ENCODE measurements at regions not wholly inside any gene's neighbourhood (a gene's known extent, or its start where the extent isn't known, plus 50 kb on each side); places are given as distances from the start of the nearest gene placed in this dataset.

- H3K27me3 Mint-ChIP-seq (ENCODE audit: unreplicated experiment): peaks cover 5% of the 10 kb centered on the region
These were observed 1169.5 kb upstream of the PABPC4L start for GRCh38 chr4:135371137-135371536.

GRCh38 chr4:135368831-135369230 is 1167.2 kb upstream of the PABPC4L start:
- Mint-ChIP-seq H3K36me3 (ENCODE audit: low read depth, unreplicated experiment) (no peaks in the 10 kb centered on the region), H3K4me1 (ENCODE audit: unreplicated experiment) (no peaks in the 10 kb centered on the region), H3K27ac (ENCODE audit: unreplicated experiment) (no peak overlapping the region), H3K9me3 (ENCODE audit: unreplicated experiment) (no peaks in the 10 kb centered on the region), H3K4me3 (ENCODE audit: unreplicated experiment) (no peak overlapping the region), H3K27me3 (ENCODE audit: unreplicated experiment) (peaks cover 5% of the 10 kb centered on the region)
- TF ChIP-seq, protein P1, sequence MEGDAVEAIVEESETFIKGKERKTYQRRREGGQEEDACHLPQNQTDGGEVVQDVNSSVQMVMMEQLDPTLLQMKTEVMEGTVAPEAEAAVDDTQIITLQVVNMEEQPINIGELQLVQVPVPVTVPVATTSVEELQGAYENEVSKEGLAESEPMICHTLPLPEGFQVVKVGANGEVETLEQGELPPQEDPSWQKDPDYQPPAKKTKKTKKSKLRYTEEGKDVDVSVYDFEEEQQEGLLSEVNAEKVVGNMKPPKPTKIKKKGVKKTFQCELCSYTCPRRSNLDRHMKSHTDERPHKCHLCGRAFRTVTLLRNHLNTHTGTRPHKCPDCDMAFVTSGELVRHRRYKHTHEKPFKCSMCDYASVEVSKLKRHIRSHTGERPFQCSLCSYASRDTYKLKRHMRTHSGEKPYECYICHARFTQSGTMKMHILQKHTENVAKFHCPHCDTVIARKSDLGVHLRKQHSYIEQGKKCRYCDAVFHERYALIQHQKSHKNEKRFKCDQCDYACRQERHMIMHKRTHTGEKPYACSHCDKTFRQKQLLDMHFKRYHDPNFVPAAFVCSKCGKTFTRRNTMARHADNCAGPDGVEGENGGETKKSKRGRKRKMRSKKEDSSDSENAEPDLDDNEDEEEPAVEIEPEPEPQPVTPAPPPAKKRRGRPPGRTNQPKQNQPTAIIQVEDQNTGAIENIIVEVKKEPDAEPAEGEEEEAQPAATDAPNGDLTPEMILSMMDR (IDR thresholded peaks at IDR 0.05; ENCODE audit: unreplicated experiment): no peak
- DNase-seq (ENCODE audit: low spot score): no peak

More at GRCh38 chr4:135371137-135371536, 1169.5 kb upstream of the PABPC4L start:
- H3K9me3 Mint-ChIP-seq (ENCODE audit: unreplicated experiment): no peaks in the 10 kb centered on the region
- TF ChIP-seq, protein P1 (IDR thresholded peaks at IDR 0.05; ENCODE audit: unreplicated experiment): peak; percentile 25
- H3K4me1 Mint-ChIP-seq (ENCODE audit: unreplicated experiment): no peaks in the 10 kb centered on the region
- H3K27ac Mint-ChIP-seq (ENCODE audit: unreplicated experiment): no peak overlapping the region
- no peaks in the 10 kb centered on the region for H3K36me3 Mint-ChIP-seq (ENCODE audit: low read depth, unreplicated experiment)
- H3K4me3 Mint-ChIP-seq (ENCODE audit: unreplicated experiment): no peak overlapping the region
- DNase-seq (ENCODE audit: low spot score): peak; percentile 10

DNA sequence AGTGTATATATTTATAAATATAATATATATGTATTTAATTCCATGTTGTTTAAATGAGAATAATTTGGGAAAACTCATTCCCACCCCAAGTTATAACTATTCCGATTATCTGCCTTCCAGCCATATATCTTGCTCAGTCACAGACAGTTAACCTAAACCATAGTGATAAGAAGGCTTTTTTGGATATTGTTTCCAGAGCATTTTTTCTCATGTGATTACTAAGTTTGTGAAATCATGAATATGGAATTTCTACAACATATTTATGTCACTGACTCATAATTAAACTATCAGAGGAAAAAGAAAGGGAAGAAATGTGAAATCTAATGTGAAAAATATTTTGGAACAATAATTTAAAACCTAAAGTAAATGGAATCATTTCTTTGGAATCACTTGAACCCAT is 1163.5 kb upstream of the PABPC4L start:
- no peak for DNase-seq (ENCODE audit: low spot score)
- Mint-ChIP-seq H3K27ac (ENCODE audit: unreplicated experiment) (no peak overlapping the region), H3K36me3 (ENCODE audit: low read depth, unreplicated experiment) (no peaks in the 10 kb centered on the region), H3K4me1 (ENCODE audit: unreplicated experiment) (no peaks in the 10 kb centered on the region), H3K4me3 (ENCODE audit: unreplicated experiment) (no peak overlapping the region), H3K27me3 (ENCODE audit: unreplicated experiment) (no peaks in the 10 kb centered on the region), H3K9me3 (ENCODE audit: unreplicated experiment) (no peaks in the 10 kb centered on the region)
- TF ChIP-seq, protein P1 (IDR thresholded peaks at IDR 0.05; ENCODE audit: unreplicated experiment): no peak

GRCh38 chr4:135359128-135359527 is 1157.5 kb upstream of the PABPC4L start:
- Mint-ChIP-seq H3K36me3 (ENCODE audit: low read depth, unreplicated experiment) (no peaks in the 10 kb centered on the region), H3K27me3 (ENCODE audit: unreplicated experiment) (no peaks in the 10 kb centered on the region), H3K4me1 (ENCODE audit: unreplicated experiment) (no peaks in the 10 kb centered on the region), H3K27ac (ENCODE audit: unreplicated experiment) (no peak overlapping the region), H3K4me3 (ENCODE audit: unreplicated experiment) (no peak overlapping the region), H3K9me3 (ENCODE audit: unreplicated experiment) (no peaks in the 10 kb centered on the region)
- TF ChIP-seq, protein P1 (IDR thresholded peaks at IDR 0.05; ENCODE audit: unreplicated experiment): no peak
- DNase-seq (ENCODE audit: low spot score): no peak

DNA sequence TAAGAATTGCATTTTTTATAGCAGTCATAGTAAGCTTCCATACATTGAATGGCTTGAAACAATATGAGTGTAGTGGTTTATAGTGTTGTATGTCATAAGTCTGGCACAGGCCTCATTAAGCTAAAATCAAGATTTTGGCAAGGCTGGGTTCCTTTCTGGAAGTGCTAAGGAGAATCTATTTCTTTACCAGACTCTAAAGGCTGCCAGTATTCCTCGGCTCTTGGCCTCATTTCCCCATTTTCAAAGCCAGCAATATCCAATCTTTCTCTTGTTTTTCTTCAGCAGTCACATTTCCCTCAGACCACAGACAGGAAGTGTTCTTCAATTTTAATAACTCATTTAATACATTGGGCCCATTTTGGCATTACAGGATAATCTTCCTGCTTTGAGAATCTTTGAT is 1155.5 kb upstream of the PABPC4L start:
- no peaks in the 10 kb centered on the region for H3K36me3 Mint-ChIP-seq (ENCODE audit: low read depth, unreplicated experiment)
- no peaks in the 10 kb centered on the region for H3K9me3 Mint-ChIP-seq (ENCODE audit: unreplicated experiment)
- no peaks in the 10 kb centered on the region for H3K4me1 Mint-ChIP-seq (ENCODE audit: unreplicated experiment)
- no peak overlapping the region for H3K27ac Mint-ChIP-seq (ENCODE audit: unreplicated experiment)
- no peak overlapping the region for H3K4me3 Mint-ChIP-seq (ENCODE audit: unreplicated experiment)
- no peaks in the 10 kb centered on the region for H3K27me3 Mint-ChIP-seq (ENCODE audit: unreplicated experiment)
- TF ChIP-seq, protein P1 (IDR thresholded peaks at IDR 0.05; ENCODE audit: unreplicated experiment): no peak
- no peak for DNase-seq (ENCODE audit: low spot score)

All from endothelial cell (in vitro differentiated cells).